GM12878 (cell line): ENCODE measurements at regions not wholly inside any gene's neighbourhood (a gene's known extent, or its start where the extent isn't known, plus 50 kb on each side); places are given as distances from the start of the nearest gene placed in this dataset.

ENCODE experiments used
- ATAC-seq: fragments of 200-7000 bp; cut with Tn5 transposase; 3 replicates; pipeline ENCODE4 v1.9.1; 2020; ENCODE audit warnings: mild to moderate bottlenecking, moderate library complexity
- BruUV-seq: library from RNA; stranded (reverse); fragments of 400-500 nt; replicated peaks from 2 replicates; lab custom pipeline; 2021; lab: Mats Ljungman, UMichigan
- CTCF ChIA-PET: fragments of 300-600 bp; sonication (Branson Sonifier 250); formaldehyde crosslinking; extraction: SDS; loops from one replicate; lab custom pipeline; 2021; ENCODE audit warnings: inconsistent platforms; lab: Yijun Ruan, JAX
- POLR2A ChIA-PET: fragments of 350-600 bp; formaldehyde crosslinking; extraction: SDS; loops from one replicate; lab custom pipeline; 2021; ENCODE audit warnings: inconsistent platforms; lab: Charles Lee
- RAD21 ChIA-PET: fragments of 300-600 bp; sonication (Branson Sonifier 250); formaldehyde crosslinking; loops from one replicate; lab custom pipeline; 2023; ENCODE audit warnings: antibody characterized with exemption; ENCODE audit not compliant: unreplicated experiment; lab: Charles Lee
- SMC1A ChIA-PET: fragments of 300-600 bp; sonication (Branson Sonifier 250); formaldehyde crosslinking; loops from one replicate; lab custom pipeline; 2023; ENCODE audit not compliant: unreplicated experiment, uncharacterized antibody; lab: Charles Lee
- DNase-seq: peaks from one replicate; pipeline ENCODE4 v3.0.0-alpha.2; 2011; ENCODE audit warnings: low read depth, low spot score
- FAIRE-seq: peaks from 3 replicates; lab custom pipeline; 2011; peaks lifted over from hg19 to GRCh38; lab: Jason Lieb, UNC
- H2AFZ ChIP-seq: 2 replicates; pipeline ENCODE4 v1.6.0; 2011; ENCODE audit warnings: low read depth, low read length, control low read depth; ENCODE audit not compliant: control insufficient read depth
- H3K27ac ChIP-seq: 2 replicates; pipeline ENCODE4 v1.5.1; 2011; ENCODE audit warnings: control low read depth; ENCODE audit not compliant: control insufficient read depth, insufficient read depth
- H3K27me3 ChIP-seq, 2 experiments: replicated peaks in 1 of 2; 2 replicates each; pipeline versions ENCODE4 v1.6.0 to v1.6.1; 2011; ENCODE audit warnings: low read length in 1 of 2; ENCODE audit not compliant: control insufficient read depth in 2 of 2, insufficient read depth in 2 of 2
- H3K36me3 ChIP-seq, 2 experiments: 2 replicates each; pipeline ENCODE4 v1.5.1; 2011; ENCODE audit warnings: low read length in 1 of 2; ENCODE audit not compliant: control insufficient read depth in 2 of 2, insufficient read depth in 2 of 2
- H3K4me1 ChIP-seq: 2 replicates; pipeline ENCODE4 v1.6.1; 2011; ENCODE audit warnings: mild to moderate bottlenecking, low read length, moderate library complexity, mixed read lengths; ENCODE audit not compliant: control insufficient read depth, insufficient read depth
- H3K4me2 ChIP-seq: 2 replicates; pipeline ENCODE4 v1.6.0; 2011; ENCODE audit warnings: control low read depth; ENCODE audit not compliant: control insufficient read depth, insufficient read depth
- H3K4me3 ChIP-seq: fragments of 200-600 bp; sonication (generic); 2 replicates; pipeline ENCODE4 v1.5.1; 2016
- H3K79me2 ChIP-seq: 2 replicates; pipeline ENCODE4 v1.6.0; 2011; ENCODE audit warnings: low read length; ENCODE audit not compliant: control insufficient read depth, insufficient read depth
- H3K9ac ChIP-seq: 2 replicates; pipeline ENCODE4 v1.8.0; 2011; ENCODE audit warnings: low read length, control low read depth, mixed read lengths; ENCODE audit not compliant: control insufficient read depth, insufficient read depth
- H3K9me3 ChIP-seq: replicated peaks from 3 replicates; pipeline ENCODE4 v1.5.1; 2011; ENCODE audit warnings: mild to moderate bottlenecking, low read length; ENCODE audit not compliant: control insufficient read depth, insufficient read depth
- H4K20me1 ChIP-seq: 2 replicates; pipeline ENCODE4 v1.6.0; 2011; ENCODE audit not compliant: control insufficient read depth, insufficient read depth
- CHD2 ChIP-seq: IDR thresholded peaks from 2 replicates; pipeline ENCODE4 v1.6.1; 2011; ENCODE audit warnings: low read depth, low read length, improper control_type of control experiment, borderline replicate concordance
- FOXK2 ChIP-seq: fragments of 450-650 bp; IDR thresholded peaks from 2 replicates; pipeline ENCODE4 v1.6.1; 2017; ENCODE audit warnings: mild to moderate bottlenecking, moderate library complexity
- HDAC2 ChIP-seq: fragments of 200-600 bp; sonication (generic); IDR thresholded peaks from 2 replicates; pipeline ENCODE4 v1.6.1; 2017
- KLF5 ChIP-seq: fragments of 450-650 bp; IDR thresholded peaks from 2 replicates; pipeline ENCODE4 v1.6.1; 2014; ENCODE audit warnings: mild to moderate bottlenecking; ENCODE audit not compliant: partially characterized antibody
- LARP7 ChIP-seq: fragments of 450-650 bp; IDR thresholded peaks from 2 replicates; pipeline ENCODE4 v1.6.1; 2017; ENCODE audit warnings: mild to moderate bottlenecking
- NFYA ChIP-seq: IDR thresholded peaks from 2 replicates; pipeline ENCODE4 v1.6.1; 2011; ENCODE audit warnings: low read depth, mild to moderate bottlenecking, low read length, improper control_type of control experiment, borderline replicate concordance
- NR2C1 ChIP-seq: fragments of 450-650 bp; IDR thresholded peaks from 2 replicates; pipeline ENCODE4 v1.6.1; 2017; ENCODE audit warnings: antibody characterized with exemption, mild to moderate bottlenecking, moderate library complexity
- POU2F2 ChIP-seq: IDR thresholded peaks from 3 replicates; pipeline ENCODE4 v1.6.1; 2011; ENCODE audit warnings: low read depth, mild to moderate bottlenecking, low read length, borderline replicate concordance
- TCF3 ChIP-seq: IDR thresholded peaks from 2 replicates; pipeline ENCODE4 v1.6.1; 2012; ENCODE audit warnings: low read depth, mild to moderate bottlenecking, low read length, borderline replicate concordance; ENCODE audit not compliant: insufficient read depth
- YY1 ChIP-seq: IDR thresholded peaks from 2 replicates; pipeline ENCODE4 v1.6.1; 2011; ENCODE audit warnings: low read depth, mild to moderate bottlenecking, low read length
- ZBED1 ChIP-seq: IDR thresholded peaks from 2 replicates; pipeline ENCODE4 v1.6.1; 2016; ENCODE audit warnings: borderline replicate concordance
- WGBS: methylation state at CpG from one replicate; pipeline ENCODE4 v1.1.6; 2016; ENCODE audit warnings: low lambda C conversion rate; ENCODE audit not compliant: insufficient replicate concordance, insufficient coverage; ENCODE audit errors: missing lambda C conversion rate; 5-methylcytosine and 5-hydroxymethylcytosine counted together
- in situ Hi-C: fragments of 300-500 bp; cut with MboI; formaldehyde crosslinking; loops from 9 replicates; pipeline ENCODE4 v1.14.3; 2018; ENCODE audit warnings: mixed read lengths
- intact Hi-C: fragments of 100-400 bp; cut with micrococcal nuclease; formaldehyde crosslinking; loops from one replicate; pipeline ENCODE4 v1.14.2; 2022; ENCODE audit not compliant: unreplicated experiment
- TF ChIP-seq, protein P1 (sequence below): IDR thresholded peaks from 2 replicates; pipeline ENCODE4 v1.6.1; 2012; ENCODE audit warnings: low read depth, low read length, improper control_type of control experiment
- TF ChIP-seq, protein P2 (sequence below): fragments of 450-650 bp; IDR thresholded peaks from 2 replicates; pipeline ENCODE4 v1.6.1; 2018; ENCODE audit warnings: borderline replicate concordance, mild to moderate bottlenecking; ENCODE audit not compliant: partially characterized antibody

DNA sequence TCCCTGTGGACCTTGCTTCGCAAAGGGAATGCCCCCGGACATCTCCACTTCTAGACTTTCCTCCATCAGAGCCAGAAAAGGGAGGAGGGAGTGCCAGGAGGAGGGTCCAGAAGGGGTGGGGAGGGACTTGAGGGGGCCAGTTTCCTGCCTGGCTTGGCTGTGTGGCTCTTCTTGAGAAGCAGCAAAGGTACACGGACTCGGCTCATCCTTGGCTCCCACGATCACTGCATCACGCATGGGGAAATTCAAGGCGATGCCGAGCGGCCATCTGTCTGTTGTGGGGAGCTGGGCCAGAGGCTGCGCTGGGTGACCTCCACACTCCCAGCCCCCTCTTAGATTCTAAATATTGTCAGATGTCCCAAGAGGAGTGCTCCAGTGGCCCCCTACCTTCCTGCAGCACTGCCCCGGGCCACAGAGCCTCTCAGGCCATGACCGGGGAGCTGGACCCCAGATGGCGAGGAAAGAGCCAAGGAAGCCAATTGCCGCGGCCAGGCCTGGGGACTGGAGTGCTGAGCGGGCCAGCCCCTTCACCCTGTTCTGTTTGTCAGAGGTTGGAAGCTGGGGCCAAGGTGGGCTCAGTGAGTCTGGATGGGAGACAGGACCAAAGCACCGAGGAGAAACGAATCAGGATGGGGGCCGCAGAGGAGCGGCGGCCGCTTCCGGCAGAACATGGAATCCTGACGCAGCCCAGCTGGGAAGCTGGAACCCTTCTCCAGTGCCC is 104.5 kb downstream of the RBFOX3 start:
- RAD21 ChIA-PET = no interaction called here

More for the DNA sequence above, 104.5 kb downstream of the RBFOX3 start:
- Histone ChIP-seq H3K9ac (no peak overlapping the region), H3K36me3 (no peaks in the 10 kb centered on the region), H4K20me1 (no peaks in the 10 kb centered on the region), H2AFZ (no peak overlapping the region), H3K27me3 (peaks cover 0 to 5% of the 10 kb centered on the region in 2 experiments; a peak in 2 of 4 replicates), H3K4me2 (no peak overlapping the region), H3K79me2 (no peaks in the 10 kb centered on the region), H3K4me3 (no peak overlapping the region), H3K9me3 (no peaks in the 10 kb centered on the region), H3K27ac (no peak overlapping the region), H3K4me1 (no peaks in the 10 kb centered on the region)
- in situ Hi-C loops = no loop called here
- intact Hi-C loops = no loop called here
- no TSS peak for BruUV-seq
- ATAC-seq (no peak), FAIRE-seq (no peak), DNase-seq (no peak)
- SMC1A ChIA-PET = no interaction called here
- POLR2A ChIA-PET = no interaction called here
- CTCF ChIA-PET = no interaction called here
- WGBS = 52% methylated on average over 20 of the region's 24 CpGs
- TF ChIP-seq FOXK2 (no peak), LARP7 (no peak), TCF3 (no peak), HDAC2 (no peak), CHD2 (no peak), KLF5 (no peak), ZBED1 (no peak), POU2F2 (no peak), YY1 (no peak), NFYA (no peak), NR2C1 (no peak)
- TF ChIP-seq, protein P1, sequence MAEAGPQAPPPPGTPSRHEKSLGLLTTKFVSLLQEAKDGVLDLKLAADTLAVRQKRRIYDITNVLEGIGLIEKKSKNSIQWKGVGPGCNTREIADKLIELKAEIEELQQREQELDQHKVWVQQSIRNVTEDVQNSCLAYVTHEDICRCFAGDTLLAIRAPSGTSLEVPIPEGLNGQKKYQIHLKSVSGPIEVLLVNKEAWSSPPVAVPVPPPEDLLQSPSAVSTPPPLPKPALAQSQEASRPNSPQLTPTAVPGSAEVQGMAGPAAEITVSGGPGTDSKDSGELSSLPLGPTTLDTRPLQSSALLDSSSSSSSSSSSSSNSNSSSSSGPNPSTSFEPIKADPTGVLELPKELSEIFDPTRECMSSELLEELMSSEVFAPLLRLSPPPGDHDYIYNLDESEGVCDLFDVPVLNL = no peak
- TF ChIP-seq, protein P2, sequence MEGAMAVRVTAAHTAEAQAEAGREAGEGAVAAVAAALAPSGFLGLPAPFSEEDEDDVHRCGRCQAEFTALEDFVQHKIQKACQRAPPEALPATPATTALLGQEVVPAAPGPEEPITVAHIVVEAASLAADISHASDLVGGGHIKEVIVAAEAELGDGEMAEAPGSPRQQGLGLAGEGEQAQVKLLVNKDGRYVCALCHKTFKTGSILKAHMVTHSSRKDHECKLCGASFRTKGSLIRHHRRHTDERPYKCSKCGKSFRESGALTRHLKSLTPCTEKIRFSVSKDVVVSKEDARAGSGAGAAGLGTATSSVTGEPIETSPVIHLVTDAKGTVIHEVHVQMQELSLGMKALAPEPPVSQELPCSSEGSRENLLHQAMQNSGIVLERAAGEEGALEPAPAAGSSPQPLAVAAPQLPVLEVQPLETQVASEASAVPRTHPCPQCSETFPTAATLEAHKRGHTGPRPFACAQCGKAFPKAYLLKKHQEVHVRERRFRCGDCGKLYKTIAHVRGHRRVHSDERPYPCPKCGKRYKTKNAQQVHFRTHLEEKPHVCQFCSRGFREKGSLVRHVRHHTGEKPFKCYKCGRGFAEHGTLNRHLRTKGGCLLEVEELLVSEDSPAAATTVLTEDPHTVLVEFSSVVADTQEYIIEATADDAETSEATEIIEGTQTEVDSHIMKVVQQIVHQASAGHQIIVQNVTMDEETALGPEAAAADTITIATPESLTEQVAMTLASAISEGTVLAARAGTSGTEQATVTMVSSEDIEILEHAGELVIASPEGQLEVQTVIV = no peak
